Calu3 (cell line): ENCODE measurements at regions not wholly inside any gene's neighbourhood (a gene's known extent, or its start where the extent isn't known, plus 50 kb on each side); places are given as distances from the start of the nearest gene placed in this dataset.

ENCODE experiments used
- BruUV-seq: library from RNA; stranded (reverse); fragments of 400-500 nt; replicated peaks from 2 replicates; lab custom pipeline; 2021; lab: Mats Ljungman, UMichigan
- CTCF ChIA-PET: fragments of 300-600 bp; sonication (Branson Sonifier 250); formaldehyde crosslinking; loops from one replicate; lab custom pipeline; 2022; ENCODE audit warnings: antibody characterized with exemption; lab: Charles Lee
- DNase-seq: peaks from one replicate; pipeline ENCODE4 v3.0.0; 2022
- H3K27ac Mint-ChIP-seq: one replicate; pipeline ENCODE4 v1.8.0; 2022; ENCODE audit warnings: mixed read lengths; ENCODE audit not compliant: unreplicated experiment
- H3K27me3 Mint-ChIP-seq: one replicate; pipeline ENCODE4 v1.8.0; 2022; ENCODE audit warnings: mixed read lengths; ENCODE audit not compliant: unreplicated experiment
- H3K36me3 Mint-ChIP-seq: one replicate; pipeline ENCODE4 v1.8.0; 2022; ENCODE audit warnings: mild to moderate bottlenecking, moderate library complexity, mixed read lengths; ENCODE audit not compliant: insufficient read depth, unreplicated experiment
- H3K4me1 Mint-ChIP-seq: one replicate; pipeline ENCODE4 v1.8.0; 2022; ENCODE audit warnings: mild to moderate bottlenecking, low read depth, mixed read lengths; ENCODE audit not compliant: unreplicated experiment
- H3K4me3 Mint-ChIP-seq: one replicate; pipeline ENCODE4 v1.8.0; 2022; ENCODE audit warnings: mild to moderate bottlenecking, low read depth, moderate library complexity, mixed read lengths; ENCODE audit not compliant: unreplicated experiment
- H3K9me3 Mint-ChIP-seq: one replicate; pipeline ENCODE4 v1.8.0; 2022; ENCODE audit warnings: low read depth, mixed read lengths; ENCODE audit not compliant: unreplicated experiment
- CTCF ChIP-seq: fragments of 200-600 bp; IDR thresholded peaks from one replicate; pipeline ENCODE4 v1.8.0; 2022; ENCODE audit warnings: antibody characterized with exemption; ENCODE audit not compliant: unreplicated experiment
- intact Hi-C: fragments of 100-400 bp; cut with micrococcal nuclease; formaldehyde crosslinking; loops from one replicate; pipeline ENCODE4 v1.10.0; 2022; ENCODE audit not compliant: unreplicated experiment

GRCh38 chr10:56943221-56943755, 582.2 kb upstream of the ZWINT start:
- BruUV-seq = no TSS peak
- Mint-ChIP-seq H3K27me3 (no peaks in the 10 kb centered on the region), H3K36me3 (no peaks in the 10 kb centered on the region), H3K27ac (no peak overlapping the region), H3K4me1 (no peaks in the 10 kb centered on the region), H3K4me3 (no peak overlapping the region), H3K9me3 (peaks cover 5% of the 10 kb centered on the region)
- DNase-seq = no peak
- CTCF ChIA-PET = no interaction called here
- intact Hi-C loops = no loop called here
- no peak for TF ChIP-seq CTCF

GRCh38 chr10:56934515-56934914, 573.5 kb upstream of the ZWINT start:
- Mint-ChIP-seq H3K27me3 (no peaks in the 10 kb centered on the region), H3K27ac (no peak overlapping the region), H3K4me1 (no peaks in the 10 kb centered on the region), H3K36me3 (no peaks in the 10 kb centered on the region), H3K9me3 (peaks cover 8% of the 10 kb centered on the region), H3K4me3 (no peak overlapping the region)
- CTCF ChIA-PET = no interaction called here
- intact Hi-C loops = no loop called here
- TF ChIP-seq CTCF = no peak
- no peak for DNase-seq
- no TSS peak for BruUV-seq

GRCh38 chr10:56928714-56929113, 567.7 kb upstream of the ZWINT start:
- Mint-ChIP-seq H3K27ac (no peak overlapping the region), H3K9me3 (peaks cover 9% of the 10 kb centered on the region), H3K27me3 (no peaks in the 10 kb centered on the region), H3K4me3 (no peak overlapping the region), H3K4me1 (no peaks in the 10 kb centered on the region), H3K36me3 (no peaks in the 10 kb centered on the region)
- no TSS peak for BruUV-seq
- CTCF ChIA-PET = no interaction called here
- no peak for DNase-seq
- TF ChIP-seq CTCF = no peak
- intact Hi-C loops = no loop called here

GRCh38 chr10:56927701-56928100, 566.6 kb upstream of the ZWINT start:
- CTCF ChIA-PET = no interaction called here
- Mint-ChIP-seq H3K27me3 (no peaks in the 10 kb centered on the region), H3K36me3 (no peaks in the 10 kb centered on the region), H3K27ac (no peak overlapping the region), H3K4me3 (no peak overlapping the region), H3K4me1 (no peaks in the 10 kb centered on the region), H3K9me3 (peaks cover 9% of the 10 kb centered on the region)
- intact Hi-C loops = no loop called here
- TF ChIP-seq CTCF = no peak
- no TSS peak for BruUV-seq
- DNase-seq = no peak
